HS-27A (cell line): ENCODE measurements at regions not wholly inside any gene's neighbourhood (a gene's known extent, or its start where the extent isn't known, plus 50 kb on each side); places are given as distances from the start of the nearest gene placed in this dataset.

ENCODE experiments used
- DNase-seq: peaks from one replicate; pipeline ENCODE4 v3.0.0-alpha.2; 2012; ENCODE audit warnings: low read depth, missing footprints

GRCh38 chr18:56224669-56225561 lies 413.5 kb downstream of the TXNL1 start:
- no peak for DNase-seq

- DNase-seq = no peak
Observed at GRCh38 chr18:56221195-56222065, 417.0 kb downstream of the TXNL1 start.

- no peak for DNase-seq
Observed at GRCh38 chr18:56217406-56217805, 421.0 kb downstream of the TXNL1 start.

GRCh38 chr18:56214706-56215105 lies 423.7 kb downstream of the TXNL1 start:
- DNase-seq = no peak

GRCh38 chr18:56210520-56210919 lies 427.9 kb downstream of the TXNL1 start:
- no peak for DNase-seq

- DNase-seq = no peak
Observed at GRCh38 chr18:56207989-56208388, 430.4 kb downstream of the TXNL1 start.

GRCh38 chr18:56204052-56204451 lies 434.3 kb downstream of the TXNL1 start:
- no peak for DNase-seq

- no peak for DNase-seq
Observed at GRCh38 chr18:56202678-56203077, 435.7 kb downstream of the TXNL1 start.

- peak; percentile 51 for DNase-seq
Observed at GRCh38 chr18:56200381-56200911, 437.9 kb downstream of the TXNL1 start.

GRCh38 chr18:56199580-56200330 lies 438.6 kb downstream of the TXNL1 start:
- DNase-seq = no peak

GRCh38 chr18:56197241-56197859 lies 441.0 kb downstream of the TXNL1 start:
- no peak for DNase-seq

- DNase-seq = peak; percentile 59
Observed at GRCh38 chr18:56196495-56197225, 441.7 kb downstream of the TXNL1 start.

GRCh38 chr18:56191334-56191733 lies 447.1 kb downstream of the TXNL1 start:
- no peak for DNase-seq

GRCh38 chr18:56189615-56190014 lies 448.8 kb downstream of the TXNL1 start:
- DNase-seq = no peak

- DNase-seq = no peak
Observed at GRCh38 chr18:56188529-56189275, 449.7 kb downstream of the TXNL1 start.

- DNase-seq = no peak
Observed at GRCh38 chr18:56186319-56186718, 452.1 kb downstream of the TXNL1 start.

- no peak for DNase-seq
Observed at GRCh38 chr18:56185126-56185525, 453.3 kb downstream of the TXNL1 start.

GRCh38 chr18:56176751-56177150 lies 461.6 kb downstream of the TXNL1 start:
- DNase-seq = no peak

- no peak for DNase-seq
Observed at GRCh38 chr18:56175330-56176001, 462.9 kb downstream of the TXNL1 start.
